ENCODE measurements at regions not wholly inside any gene's neighbourhood (a gene's known extent, or its start where the extent isn't known, plus 50 kb on each side); places are given as distances from the start of the nearest gene placed in this dataset.

DNA sequence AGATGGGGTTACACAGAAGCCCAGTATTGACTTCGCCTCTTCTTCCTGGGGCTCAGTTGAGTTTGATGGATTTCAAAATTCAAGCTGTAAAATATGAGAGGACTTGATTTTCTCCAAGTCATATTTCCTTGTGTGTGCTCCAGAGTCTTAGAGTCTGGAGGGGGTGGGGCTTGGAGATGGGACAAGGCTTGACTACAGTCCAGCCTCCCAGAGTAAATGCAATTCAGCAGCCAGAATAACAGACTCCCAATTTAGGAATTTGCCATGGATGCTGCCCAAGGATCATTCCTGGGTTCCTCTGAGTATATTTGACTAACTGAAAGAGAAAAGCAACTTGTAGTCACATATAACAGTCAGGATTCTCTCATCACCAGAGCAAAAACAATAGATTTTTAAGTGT lies 53.7 kb upstream of the RBPJ start:
- WGBS: 88% methylated on average over 1 of the region's 1 CpG
- H4K91ac ChIP-seq (ENCODE audit: low read length): no peak overlapping the region
- H2BK120ac ChIP-seq (ENCODE audit: low read depth, low read length): no peak overlapping the region
- H2AK5ac ChIP-seq (ENCODE audit: low read length, severe bottlenecking): no peak overlapping the region
- no peak overlapping the region for H3K14ac ChIP-seq (ENCODE audit: low read length in 2 of 2)
- no peak overlapping the region for H2BK15ac ChIP-seq (ENCODE audit: low read depth, poor library complexity, severe bottlenecking)
- no peak overlapping the region for H3K4ac ChIP-seq (ENCODE audit: low read depth in 1 of 2, low read length in 2 of 2)
- no peak for DNase-seq
- no peak overlapping the region for H3K27ac ChIP-seq (ENCODE audit: low read length, poor library complexity, severe bottlenecking)
- no peak overlapping the region for H3K18ac ChIP-seq (ENCODE audit: low read depth in 1 of 2, low read length in 2 of 2)
- no peaks in the 10 kb centered on the region for H3K79me1 ChIP-seq (replicated peaks; ENCODE audit: low read length, poor library complexity, severe bottlenecking)
- no peak overlapping the region for H2BK5ac ChIP-seq (ENCODE audit: low read depth, low read length, poor library complexity, severe bottlenecking)
- H3K4me1 ChIP-seq (ENCODE audit: control insufficient read depth, insufficient read depth, low read depth, low read length): no peaks in the 10 kb centered on the region
- no peak overlapping the region for H4K8ac ChIP-seq (ENCODE audit: low read length)
- H3K4me3 ChIP-seq (ENCODE audit: insufficient read depth in 1 of 2, low read depth in 1 of 2, low read length in 2 of 2): no peak overlapping the region
- H3K36me3 ChIP-seq (ENCODE audit: control insufficient read depth in 1 of 2, insufficient read depth in 2 of 2, low read depth in 1 of 2, low read length in 2 of 2): no peaks in the 10 kb centered on the region
- H3K23ac ChIP-seq (ENCODE audit: low read length in 2 of 2): no peak overlapping the region
- H3K4me2 ChIP-seq (ENCODE audit: low read length, poor library complexity, severe bottlenecking): no peak overlapping the region
- no peak overlapping the region for H2BK12ac ChIP-seq (ENCODE audit: low read length in 2 of 2)
- no peaks in the 10 kb centered on the region for H3K27me3 ChIP-seq (ENCODE audit: control insufficient read depth in 1 of 2, insufficient read depth in 1 of 2, low read length in 2 of 2)
- H2AFZ ChIP-seq (ENCODE audit: low read depth, low read length): no peak overlapping the region
- peak overlapping the region; percentile 21 for H3K9ac ChIP-seq (ENCODE audit: low read length)
- H3K9me3 ChIP-seq (ENCODE audit: control insufficient read depth, low read length): no peaks in the 10 kb centered on the region

DNA sequence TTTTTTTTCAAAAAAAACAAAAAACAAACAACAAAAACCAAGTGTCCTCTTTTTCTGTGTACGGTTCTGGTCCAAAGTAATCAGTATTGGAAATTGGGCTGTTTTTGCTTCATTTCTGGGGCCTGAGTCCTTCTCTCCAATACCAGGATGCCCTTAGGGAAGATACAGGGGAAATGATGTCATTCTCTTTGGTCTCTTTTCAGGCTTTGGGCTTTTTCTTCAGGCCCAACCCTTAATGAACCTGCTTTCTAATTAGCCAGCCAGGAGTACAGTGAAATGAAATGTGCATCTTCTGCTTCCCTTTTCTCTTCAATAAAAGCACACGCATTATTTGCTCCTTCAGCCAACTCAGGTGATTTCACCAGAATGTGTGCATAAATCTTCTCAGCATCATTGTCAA lies 52.6 kb upstream of the RBPJ start:
- Histone ChIP-seq H4K91ac (ENCODE audit: low read length) (no peak overlapping the region), H3K23ac (ENCODE audit: low read length in 2 of 2) (no peak overlapping the region), H2BK12ac (ENCODE audit: low read length in 2 of 2) (no peak overlapping the region), H3K4me1 (ENCODE audit: control insufficient read depth, insufficient read depth, low read depth, low read length) (no peaks in the 10 kb centered on the region), H3K9me3 (ENCODE audit: control insufficient read depth, low read length) (no peaks in the 10 kb centered on the region), H3K4me2 (ENCODE audit: low read length, poor library complexity, severe bottlenecking) (no peak overlapping the region), H3K18ac (ENCODE audit: low read depth in 1 of 2, low read length in 2 of 2) (peak overlapping the region in 1 of 2 experiments; percentile 15), H2AFZ (ENCODE audit: low read depth, low read length) (no peak overlapping the region), H3K4ac (ENCODE audit: low read depth in 1 of 2, low read length in 2 of 2) (no peak overlapping the region), H3K14ac (ENCODE audit: low read length in 2 of 2) (no peak overlapping the region), H3K9ac (ENCODE audit: low read length) (peak overlapping the region; percentile 53), H4K8ac (ENCODE audit: low read length) (no peak overlapping the region), H2BK5ac (ENCODE audit: low read depth, low read length, poor library complexity, severe bottlenecking) (no peak overlapping the region), H3K36me3 (ENCODE audit: control insufficient read depth in 1 of 2, insufficient read depth in 2 of 2, low read depth in 1 of 2, low read length in 2 of 2) (no peaks in the 10 kb centered on the region), H3K4me3 (ENCODE audit: insufficient read depth in 1 of 2, low read depth in 1 of 2, low read length in 2 of 2) (no peak overlapping the region), H2BK15ac (ENCODE audit: low read depth, poor library complexity, severe bottlenecking) (no peak overlapping the region), H3K27me3 (ENCODE audit: control insufficient read depth in 1 of 2, insufficient read depth in 1 of 2, low read length in 2 of 2) (no peaks in the 10 kb centered on the region), H3K79me1 (replicated peaks; ENCODE audit: low read length, poor library complexity, severe bottlenecking) (no peaks in the 10 kb centered on the region), H3K27ac (ENCODE audit: low read length, poor library complexity, severe bottlenecking) (no peak overlapping the region), H2AK5ac (ENCODE audit: low read length, severe bottlenecking) (no peak overlapping the region), H2BK120ac (ENCODE audit: low read depth, low read length) (no peak overlapping the region)
- WGBS: 100% methylated on average over 1 of the region's 2 CpGs
- DNase-seq: no peak

DNA sequence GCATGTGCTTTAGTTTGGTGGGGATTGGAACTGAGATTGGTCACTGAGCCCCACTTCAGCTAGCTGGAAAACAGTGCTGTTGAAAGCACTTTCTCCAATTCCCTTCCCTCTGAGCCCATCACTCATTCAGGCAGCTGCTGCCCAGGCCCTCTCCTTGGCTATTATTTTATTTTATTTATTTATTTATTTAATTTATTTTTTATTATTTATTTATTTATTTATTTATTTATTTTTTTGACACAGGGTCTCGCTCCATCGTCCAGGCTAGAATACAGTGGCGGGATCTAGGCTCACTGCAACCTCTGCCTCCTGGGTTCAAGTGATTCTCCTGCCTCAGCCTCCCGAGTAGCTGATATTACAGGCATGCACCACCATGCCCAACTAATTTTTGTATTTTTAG lies 51.8 kb upstream of the RBPJ start:
- H3K4me2 ChIP-seq (ENCODE audit: low read length, poor library complexity, severe bottlenecking): no peak overlapping the region
- H3K4me3 ChIP-seq (ENCODE audit: insufficient read depth in 1 of 2, low read depth in 1 of 2, low read length in 2 of 2): no peak overlapping the region
- no peak overlapping the region for H3K9ac ChIP-seq (ENCODE audit: low read length)
- no peak overlapping the region for H3K4ac ChIP-seq (ENCODE audit: low read depth in 1 of 2, low read length in 2 of 2)
- no peak overlapping the region for H3K18ac ChIP-seq (ENCODE audit: low read depth in 1 of 2, low read length in 2 of 2)
- no peak overlapping the region for H2BK15ac ChIP-seq (ENCODE audit: low read depth, poor library complexity, severe bottlenecking)
- WGBS: 100% methylated on average over 4 of the region's 4 CpGs
- H3K36me3 ChIP-seq (ENCODE audit: control insufficient read depth in 1 of 2, insufficient read depth in 2 of 2, low read depth in 1 of 2, low read length in 2 of 2): no peaks in the 10 kb centered on the region
- no peaks in the 10 kb centered on the region for H3K9me3 ChIP-seq (ENCODE audit: control insufficient read depth, low read length)
- H3K14ac ChIP-seq (ENCODE audit: low read length in 2 of 2): no peak overlapping the region
- no peak overlapping the region for H4K91ac ChIP-seq (ENCODE audit: low read length)
- H3K23ac ChIP-seq (ENCODE audit: low read length in 2 of 2): no peak overlapping the region
- no peak overlapping the region for H2BK12ac ChIP-seq (ENCODE audit: low read length in 2 of 2)
- no peak overlapping the region for H2BK5ac ChIP-seq (ENCODE audit: low read depth, low read length, poor library complexity, severe bottlenecking)
- H3K27me3 ChIP-seq (ENCODE audit: control insufficient read depth in 1 of 2, insufficient read depth in 1 of 2, low read length in 2 of 2): no peaks in the 10 kb centered on the region
- no peak overlapping the region for H2AK5ac ChIP-seq (ENCODE audit: low read length, severe bottlenecking)
- no peak for DNase-seq
- H3K4me1 ChIP-seq (ENCODE audit: control insufficient read depth, insufficient read depth, low read depth, low read length): no peaks in the 10 kb centered on the region
- H2AFZ ChIP-seq (ENCODE audit: low read depth, low read length): no peak overlapping the region
- H2BK120ac ChIP-seq (ENCODE audit: low read depth, low read length): no peak overlapping the region
- H3K27ac ChIP-seq (ENCODE audit: low read length, poor library complexity, severe bottlenecking): no peak overlapping the region
- H3K79me1 ChIP-seq (replicated peaks; ENCODE audit: low read length, poor library complexity, severe bottlenecking): no peaks in the 10 kb centered on the region
- no peak overlapping the region for H4K8ac ChIP-seq (ENCODE audit: low read length)
